HCT116 (cell line): ENCODE measurements at regions not wholly inside any gene's neighbourhood (a gene's known extent, or its start where the extent isn't known, plus 50 kb on each side); places are given as distances from the start of the nearest gene placed in this dataset.

ENCODE experiments used
- ATAC-seq: fragments of 200-7000 bp; cut with Tn5 transposase; 2 replicates; pipeline ENCODE4 v1.9.1; 2020; ENCODE audit warnings: mild to moderate bottlenecking, moderate library complexity
- BruUV-seq: library from RNA; stranded (reverse); fragments of 400-500 nt; replicated peaks from 2 replicates; lab custom pipeline; 2021; lab: Mats Ljungman, UMichigan
- CTCF ChIA-PET: fragments of 300-600 bp; sonication (Branson Sonifier 250); formaldehyde crosslinking; loops from one replicate; lab custom pipeline; 2021; ENCODE audit warnings: antibody characterized with exemption; lab: Charles Lee
- POLR2A ChIA-PET: fragments of 300-600, 350-600 bp; sonication (Branson Sonifier 250); formaldehyde crosslinking; loops from one replicate; lab custom pipeline; 2021; ENCODE audit warnings: antibody characterized with exemption; lab: Charles Lee
- RAD21 ChIA-PET, 2 experiments: fragments of 300-600 bp; sonication (Branson Sonifier 250); formaldehyde crosslinking; loops; one replicate each; lab custom pipeline; 2023; ENCODE audit warnings: low total read pairs in 2 of 2; ENCODE audit not compliant: uncharacterized antibody in 2 of 2, unreplicated experiment in 2 of 2, low non-redundant PET in 1 of 2; lab: Charles Lee
- DNase-seq: peaks from one replicate; pipeline ENCODE4 v3.0.0-alpha.2; 2010; ENCODE audit warnings: low read depth, low spot score
- H2AFZ ChIP-seq: fragments of 200-600 bp; shearing (Covaris generic), sonication (generic); 2 replicates; pipeline ENCODE4 v1.6.1; 2017; ENCODE audit warnings: low read depth, mixed run types, mixed read lengths, antibody characterized with exemption, low read length; ENCODE audit not compliant: poor library complexity, severe bottlenecking
- H3K27ac ChIP-seq: 2 replicates; pipeline ENCODE4 v1.5.1; 2012; ENCODE audit warnings: low read depth, low read length
- H3K27me3 ChIP-seq: fragments of 200-600 bp; sonication (generic); 2 replicates; pipeline ENCODE4 v1.6.1; 2016; ENCODE audit warnings: mixed run types, low read length, mixed read lengths; ENCODE audit not compliant: insufficient read depth
- H3K36me3 ChIP-seq, 2 experiments: fragments of 200-500 bp in 1 of 2; fragments of 200-600 bp in 1 of 2; sonication (Bioruptor generic) in 1 of 2; sonication (generic) in 1 of 2; 2 replicates each; pipeline versions ENCODE4 v1.5.1 to v1.6.1; 2014 to 2016; ENCODE audit warnings: low read length in 2 of 2, inconsistent platforms in 1 of 2, mixed read lengths in 1 of 2, mixed run types in 1 of 2; ENCODE audit not compliant: insufficient read depth in 2 of 2, control insufficient read depth in 1 of 2
- H3K4me1 ChIP-seq, 2 experiments: fragments of 200-600 bp in 1 of 2; sonication (generic) in 1 of 2; 2 replicates each; pipeline versions ENCODE4 v1.5.1 to v1.6.1; 2012 to 2017; ENCODE audit warnings: low read length in 2 of 2, inconsistent platforms in 1 of 2, mild to moderate bottlenecking in 1 of 2, mixed read lengths in 1 of 2, mixed run types in 1 of 2, moderate library complexity in 1 of 2; ENCODE audit not compliant: insufficient read depth in 2 of 2, control insufficient read depth in 1 of 2
- H3K4me2 ChIP-seq: fragments of 200-600 bp; sonication (generic); 2 replicates; pipeline ENCODE4 v1.6.1; 2017; ENCODE audit warnings: mixed run types, low read length, mixed read lengths
- H3K4me3 ChIP-seq, 2 experiments: fragments of 200-600 bp in 1 of 2; sonication (generic) in 1 of 2; replicated peaks in 1 of 2; 2 replicates each; pipeline ENCODE4 v1.5.1; 2011 to 2016; ENCODE audit warnings: low read length in 2 of 2, control low read depth in 1 of 2, low read depth in 1 of 2, mild to moderate bottlenecking in 1 of 2, mixed read lengths in 1 of 2, mixed run types in 1 of 2
- H3K79me2 ChIP-seq: fragments of 200-600 bp; sonication (generic); 2 replicates; pipeline ENCODE4 v1.6.1; 2017; ENCODE audit warnings: mild to moderate bottlenecking, mixed run types, low read length, moderate library complexity, mixed read lengths; ENCODE audit not compliant: insufficient read depth
- H3K9ac ChIP-seq: fragments of 200-600 bp; sonication (generic); 2 replicates; pipeline ENCODE4 v1.6.1; 2016; ENCODE audit warnings: low read length, mixed read lengths
- H3K9me2 ChIP-seq: fragments of 200-600 bp; sonication (generic), shearing (Covaris generic); 2 replicates; pipeline ENCODE4 v1.6.1; 2017; ENCODE audit warnings: mixed run types, mild to moderate bottlenecking, moderate library complexity; ENCODE audit not compliant: insufficient read depth
- H3K9me3 ChIP-seq, 2 experiments: fragments of 200-500 bp in 1 of 2; fragments of 200-600 bp in 1 of 2; sonication (Bioruptor generic) in 1 of 2; sonication (generic) in 1 of 2; 2 replicates each; pipeline ENCODE4 v1.6.1; 2014 to 2017; ENCODE audit warnings: low read length in 2 of 2, mixed read lengths in 2 of 2, inconsistent platforms in 1 of 2, low read depth in 1 of 2, mild to moderate bottlenecking in 1 of 2, mixed run types in 1 of 2, moderate library complexity in 1 of 2; ENCODE audit not compliant: control insufficient read depth in 1 of 2, insufficient read depth in 1 of 2
- H4K20me1 ChIP-seq: fragments of 200-600 bp; sonication (generic), shearing (Covaris generic); 2 replicates; pipeline ENCODE4 v1.6.1; 2017; ENCODE audit warnings: mixed run types, mild to moderate bottlenecking, moderate library complexity; ENCODE audit not compliant: insufficient read depth
- ATF3 ChIP-seq: IDR thresholded peaks from 2 replicates; pipeline ENCODE4 v1.6.1; 2012
- CBX3 ChIP-seq: IDR thresholded peaks from 2 replicates; pipeline ENCODE4 v1.6.1; 2012; ENCODE audit warnings: low read depth
- CTCF ChIP-seq, 3 experiments: fragments of 200-600 bp in 1 of 3; sonication (generic) in 1 of 3; IDR thresholded peaks in 2 of 3; conservative IDR thresholded peaks in 1 of 3; 2 replicates each; pipeline ENCODE4 v1.5.1; 2012 to 2017; ENCODE audit warnings: low read depth in 2 of 3, low read length in 2 of 3, antibody characterized with exemption in 1 of 3, borderline replicate concordance in 1 of 3, control low read depth in 1 of 3, mild to moderate bottlenecking in 1 of 3, mixed read lengths in 1 of 3, mixed run types in 1 of 3, moderate library complexity in 1 of 3; ENCODE audit not compliant: insufficient read depth in 1 of 3
- ELF1 ChIP-seq: IDR thresholded peaks from 2 replicates; pipeline ENCODE4 v1.6.1; 2012; ENCODE audit warnings: low read depth, borderline replicate concordance
- EZH2phosphoT487 ChIP-seq: fragments of 200-600 bp; IDR thresholded peaks from 2 replicates; pipeline ENCODE4 v1.6.1; 2018; ENCODE audit warnings: antibody characterized with exemption, borderline replicate concordance
- JUND ChIP-seq: IDR thresholded peaks from 2 replicates; pipeline ENCODE4 v1.6.1; 2012
- MAX ChIP-seq: IDR thresholded peaks from 2 replicates; pipeline ENCODE4 v1.6.1; 2012
- POLR2A ChIP-seq: IDR thresholded peaks from 2 replicates; pipeline ENCODE4 v1.7.0; 2011; ENCODE audit warnings: borderline replicate concordance; ENCODE audit not compliant: insufficient read depth, insufficient read length; ENCODE audit errors: extremely low read depth
- REST ChIP-seq: IDR thresholded peaks from 2 replicates; pipeline ENCODE4 v1.6.1; 2012; ENCODE audit warnings: low read depth
- SIN3A ChIP-seq: IDR thresholded peaks from 2 replicates; pipeline ENCODE4 v1.6.1; 2012; ENCODE audit warnings: low read depth
- SP1 ChIP-seq: IDR thresholded peaks from 2 replicates; pipeline ENCODE4 v1.6.1; 2012; ENCODE audit warnings: low read depth
- SRF ChIP-seq: IDR thresholded peaks from 2 replicates; pipeline ENCODE4 v1.6.1; 2012; ENCODE audit warnings: low read depth
- TCF7L2 ChIP-seq: IDR thresholded peaks from 2 replicates; pipeline ENCODE4 v1.7.0; 2011; ENCODE audit warnings: borderline replicate concordance, inconsistent platforms; ENCODE audit not compliant: insufficient read depth, insufficient read length; ENCODE audit errors: extremely low read depth
- YY1 ChIP-seq: IDR thresholded peaks from 2 replicates; pipeline ENCODE4 v1.6.1; 2011; ENCODE audit warnings: low read length, low read depth, moderate library complexity, mild to moderate bottlenecking; ENCODE audit not compliant: insufficient replicate concordance; ENCODE audit errors: extremely low read depth
- ZFX ChIP-seq: fragments of 450-650 bp; IDR thresholded peaks from 2 replicates; pipeline ENCODE4 v1.6.1; 2017
- ZNF274 ChIP-seq: fragments of 200-500 bp; sonication (Bioruptor generic); IDR thresholded peaks from 2 replicates; pipeline ENCODE4 v1.6.1; 2014; ENCODE audit warnings: mild to moderate bottlenecking, low read depth, low read length, inconsistent platforms
- intact Hi-C: fragments of 100-400 bp; cut with micrococcal nuclease; formaldehyde crosslinking; loops from 2 replicates; pipeline ENCODE4 v1.10.0; 2022

- RAD21 ChIA-PET: no interaction called here
- no peaks in the 10 kb centered on the region for H3K4me1 ChIP-seq
- no peaks in the 10 kb centered on the region for H3K9me3 ChIP-seq
- intact Hi-C loops: no loop called here
- no peaks in the 10 kb centered on the region for H3K79me2 ChIP-seq
- ATAC-seq: no peak
- no peak overlapping the region for H3K4me3 ChIP-seq
- no peak overlapping the region for H3K9ac ChIP-seq
- POLR2A ChIA-PET: no interaction called here
- no peak for TF ChIP-seq YY1
- TF ChIP-seq EZH2phosphoT487: no peak
- TF ChIP-seq SP1: no peak
- no peak for TF ChIP-seq CBX3
- no peak for TF ChIP-seq JUND
- no peak for TF ChIP-seq ATF3
- no peak for TF ChIP-seq MAX
- TF ChIP-seq SRF: no peak
- TF ChIP-seq ELF1: no peak
- no peak for TF ChIP-seq POLR2A
- no peak for TF ChIP-seq SIN3A
- TF ChIP-seq CTCF (IDR thresholded peaks at IDR 0.05 in 2 of 3, conservative IDR thresholded peaks at IDR 0.05 in 1 of 3; ENCODE audit: borderline replicate concordance in 1 of 3, insufficient read depth in 1 of 3, low read depth in 2 of 3, low read length in 2 of 3): no peak
- no peak for TF ChIP-seq REST
- TF ChIP-seq TCF7L2: no peak
- no peak for TF ChIP-seq ZNF274
- no peak for TF ChIP-seq ZFX
- no peak overlapping the region for H3K27ac ChIP-seq
- H4K20me1 ChIP-seq: no peaks in the 10 kb centered on the region
- H3K36me3 ChIP-seq: no peaks in the 10 kb centered on the region
- no TSS peak for BruUV-seq
- no peak for DNase-seq
- CTCF ChIA-PET: no interaction called here
- no peaks in the 10 kb centered on the region for H3K27me3 ChIP-seq
- H3K4me2 ChIP-seq: no peak overlapping the region
- H2AFZ ChIP-seq: no peak overlapping the region
- H3K9me2 ChIP-seq: no peaks in the 10 kb centered on the region
Observed at GRCh38 chr20:60187683-60188082, 229.5 kb downstream of the CDH26 start.
